ENCODE measurements at regions not wholly inside any gene's neighbourhood (a gene's known extent, or its start where the extent isn't known, plus 50 kb on each side); places are given as distances from the start of the nearest gene placed in this dataset.
A peak's percentile ranks its signal among the peaks of the same experiment; 100 is the strongest.
"Not testable (repeated sequence)": the region's sequence is repeated elsewhere in the genome, so short reads cannot be mapped to it uniquely, and the experiment has no call there.

DNA sequence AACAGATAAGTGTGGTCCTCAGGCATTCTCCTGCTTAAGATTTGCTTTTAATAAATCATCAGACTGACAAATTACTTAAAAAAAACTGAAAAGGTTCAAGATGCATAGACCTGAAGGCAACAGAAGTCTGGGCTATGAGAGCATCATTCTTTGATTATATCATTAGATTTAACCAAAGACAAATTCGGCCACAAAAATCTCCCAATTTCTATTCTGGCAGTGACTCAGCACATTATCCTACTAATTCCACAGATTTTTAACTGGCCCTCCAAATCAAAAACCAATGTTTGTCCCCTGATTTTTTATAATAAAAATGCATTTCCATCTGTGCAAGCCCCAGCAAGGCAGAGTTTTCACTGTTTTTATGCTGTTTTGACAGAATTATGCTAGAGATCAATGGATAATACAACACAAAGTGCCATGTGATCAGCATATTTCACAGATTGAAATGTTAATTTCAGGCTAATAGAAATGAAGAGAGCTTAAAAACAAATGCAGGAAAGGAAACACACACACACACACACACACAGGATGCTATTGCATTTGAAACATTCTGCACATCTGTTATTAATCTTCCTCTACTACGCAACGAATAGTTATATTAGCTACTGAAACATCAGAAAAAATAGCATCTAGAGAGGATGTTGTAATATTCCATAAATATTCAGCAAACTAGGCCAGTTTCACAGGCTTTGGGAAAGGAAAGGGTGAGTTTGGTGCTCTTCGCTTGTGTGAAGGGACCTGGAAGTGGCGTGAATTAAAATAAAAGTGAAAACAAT is 177.6 kb upstream of the ST8SIA4 start:
- TF ChIP-seq JUND (IDR thresholded peaks at IDR 0.05; ENCODE audit: low read depth), result no peak
- in situ Hi-C loops (cut with HindIII; ENCODE audit: low pct_unique_long_range_greater_than_20kb, low sequenced_read_pairs), result no loop called here
- no peak for DNase-seq (ENCODE audit: low read depth in 1 of 2, low spot score in 1 of 2)

DNA sequence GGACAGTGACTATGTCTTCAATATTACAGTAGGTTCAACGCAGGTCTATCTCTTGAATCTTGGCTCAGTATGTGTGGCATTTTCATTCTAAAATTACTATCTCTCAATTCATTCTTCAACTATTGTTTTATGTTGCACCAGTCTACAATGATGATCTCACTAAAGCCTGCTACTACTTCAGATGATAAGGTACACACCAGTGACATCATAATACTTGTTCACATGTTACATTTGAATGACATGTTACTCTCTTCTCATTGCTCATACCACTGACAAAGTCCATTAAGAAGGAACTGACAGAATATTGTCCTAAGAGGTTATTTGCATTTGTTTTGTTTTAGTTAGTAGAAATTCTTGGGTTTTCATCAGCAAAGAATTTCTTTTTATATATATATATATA is 165.2 kb upstream of the ST8SIA4 start:
- TF ChIP-seq JUND (IDR thresholded peaks at IDR 0.05; ENCODE audit: low read depth), result no peak
- DNase-seq (ENCODE audit: low read depth in 1 of 2, low spot score in 1 of 2), result no peak
- in situ Hi-C loops (cut with HindIII; ENCODE audit: low pct_unique_long_range_greater_than_20kb, low sequenced_read_pairs), result no loop called here

GRCh38 chr5:101067429-101067828 is 164.3 kb upstream of the ST8SIA4 start:
- in situ Hi-C loops (cut with HindIII; ENCODE audit: low pct_unique_long_range_greater_than_20kb, low sequenced_read_pairs), result no loop called here

DNA sequence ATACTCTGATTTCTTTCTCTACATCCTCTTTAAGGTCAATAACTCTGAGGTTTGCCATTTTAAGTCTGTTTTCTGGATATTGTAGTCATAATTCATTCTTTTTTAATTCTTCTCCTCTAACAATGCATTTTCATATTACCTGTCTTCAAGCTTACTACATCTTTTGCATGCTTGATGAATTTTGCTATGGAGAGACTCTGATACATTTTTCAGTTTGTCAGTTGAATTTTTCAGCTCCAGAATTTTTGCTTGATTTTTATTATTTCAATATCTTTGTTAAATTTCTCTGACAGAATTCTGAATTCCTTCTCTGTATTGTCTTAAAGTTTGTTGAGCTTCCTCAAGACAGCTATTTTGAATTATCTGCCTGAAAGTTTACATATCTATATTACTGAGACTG is 159.8 kb upstream of the ST8SIA4 start:
- no peak for TF ChIP-seq JUND (IDR thresholded peaks at IDR 0.05; ENCODE audit: low read depth)
- in situ Hi-C loops (cut with HindIII; ENCODE audit: low pct_unique_long_range_greater_than_20kb, low sequenced_read_pairs), result no loop called here
- no peak for DNase-seq (ENCODE audit: low read depth in 1 of 2, low spot score in 1 of 2)

More at GRCh38 chr5:101067429-101067828, 164.3 kb upstream of the ST8SIA4 start:
- TF ChIP-seq JUND (IDR thresholded peaks at IDR 0.05; ENCODE audit: low read depth), result no peak
- no peak for DNase-seq (ENCODE audit: low read depth in 1 of 2, low spot score in 1 of 2)

GRCh38 chr5:101047181-101047580 is 144.1 kb upstream of the ST8SIA4 start:
- no peak for DNase-seq (ENCODE audit: low read depth in 1 of 2, low spot score in 1 of 2)
- in situ Hi-C loops (cut with HindIII; ENCODE audit: low pct_unique_long_range_greater_than_20kb, low sequenced_read_pairs), result no loop called here

GRCh38 chr5:101045689-101046088 is 142.6 kb upstream of the ST8SIA4 start:
- peak in 1 of 2 experiments; percentile 13 for DNase-seq (ENCODE audit: low read depth in 1 of 2, low spot score in 1 of 2)
- TF ChIP-seq JUND (IDR thresholded peaks at IDR 0.05; ENCODE audit: low read depth), result no peak
- in situ Hi-C loops (cut with HindIII; ENCODE audit: low pct_unique_long_range_greater_than_20kb, low sequenced_read_pairs), result no loop called here

More at GRCh38 chr5:101047181-101047580, 144.1 kb upstream of the ST8SIA4 start:
- no peak for TF ChIP-seq JUND (IDR thresholded peaks at IDR 0.05; ENCODE audit: low read depth)

DNA sequence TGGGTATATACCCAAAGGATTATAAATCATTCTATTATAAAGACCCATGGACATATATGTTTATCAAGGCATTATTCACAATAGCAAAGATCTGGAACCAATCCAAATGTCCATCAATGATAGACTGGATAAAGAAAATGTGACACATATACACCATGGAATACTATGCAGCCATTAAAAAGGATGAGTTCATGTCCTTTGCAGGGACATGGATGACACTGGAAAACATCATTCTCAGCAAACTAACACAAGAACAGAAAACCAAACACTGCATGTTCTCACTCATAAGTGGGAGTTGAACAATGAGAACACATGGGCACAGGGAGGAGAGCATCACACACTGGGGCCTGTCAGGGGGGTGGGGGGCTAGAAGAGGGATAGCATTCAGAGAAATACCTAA is 136.9 kb upstream of the ST8SIA4 start:
- DNase-seq (ENCODE audit: low read depth in 1 of 2, low spot score in 1 of 2); in situ Hi-C loops (cut with HindIII; ENCODE audit: low pct_unique_long_range_greater_than_20kb, low sequenced_read_pairs): not testable (repeated sequence)

DNA sequence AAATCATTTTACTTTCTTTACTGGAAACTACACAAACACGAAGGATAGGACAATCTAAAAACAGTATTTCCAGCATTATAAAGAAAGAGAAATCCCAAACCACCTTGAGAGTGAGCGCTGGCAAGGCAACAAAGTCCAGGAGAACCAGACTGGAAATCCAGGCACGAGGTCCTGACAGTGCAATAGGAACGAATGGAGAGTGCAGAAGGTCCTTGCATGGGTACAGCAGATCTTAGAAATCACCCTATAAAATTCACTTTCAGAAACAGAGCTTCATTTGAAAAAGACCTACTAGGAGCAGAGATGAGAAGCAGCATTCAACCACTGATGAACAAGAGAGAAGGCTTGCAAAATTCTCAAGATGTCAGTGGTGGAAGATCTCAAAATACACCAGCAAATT is 133.7 kb upstream of the ST8SIA4 start:
- DNase-seq (ENCODE audit: low read depth in 1 of 2, low spot score in 1 of 2), result no peak
- TF ChIP-seq JUND (IDR thresholded peaks at IDR 0.05; ENCODE audit: low read depth), result no peak
- in situ Hi-C loops (cut with HindIII; ENCODE audit: low pct_unique_long_range_greater_than_20kb, low sequenced_read_pairs), result no loop called here

- DNase-seq (ENCODE audit: low read depth in 1 of 2, low spot score in 1 of 2), result no peak
- TF ChIP-seq JUND (IDR thresholded peaks at IDR 0.05; ENCODE audit: low read depth), result no peak
- in situ Hi-C loops (cut with HindIII; ENCODE audit: low pct_unique_long_range_greater_than_20kb, low sequenced_read_pairs), result no loop called here
Observed at GRCh38 chr5:101035425-101035824, 132.3 kb upstream of the ST8SIA4 start.

GRCh38 chr5:101024299-101024698 is 121.2 kb upstream of the ST8SIA4 start:
- DNase-seq (ENCODE audit: low read depth in 1 of 2, low spot score in 1 of 2), result no peak
- no peak for TF ChIP-seq JUND (IDR thresholded peaks at IDR 0.05; ENCODE audit: low read depth)
- in situ Hi-C loops (cut with HindIII; ENCODE audit: low pct_unique_long_range_greater_than_20kb, low sequenced_read_pairs), result no loop called here

- in situ Hi-C loops (cut with HindIII; ENCODE audit: low pct_unique_long_range_greater_than_20kb, low sequenced_read_pairs), result no loop called here
- no peak for DNase-seq (ENCODE audit: low read depth in 1 of 2, low spot score in 1 of 2)
- no peak for TF ChIP-seq JUND (IDR thresholded peaks at IDR 0.05; ENCODE audit: low read depth)
Observed at GRCh38 chr5:101018299-101018698, 115.2 kb upstream of the ST8SIA4 start.

DNA sequence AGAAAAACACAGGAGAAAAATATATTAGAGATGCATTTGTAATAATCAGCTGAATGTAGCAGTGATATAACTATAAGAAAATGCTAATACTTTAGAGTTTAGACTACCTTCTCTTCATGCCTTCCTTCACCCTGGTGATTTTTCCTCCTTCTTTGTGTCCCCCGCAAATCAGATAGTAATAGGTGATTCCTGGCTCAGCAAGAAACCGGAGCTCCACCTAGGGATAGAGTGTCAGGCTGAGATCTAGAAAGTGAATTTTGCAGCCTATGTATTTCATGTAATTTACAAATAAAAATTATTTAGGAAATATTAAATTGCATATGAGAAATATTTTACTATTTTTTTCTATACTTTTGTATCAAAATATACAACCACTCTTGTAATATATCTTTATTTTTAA is 109.8 kb upstream of the ST8SIA4 start:
- in situ Hi-C loops (cut with HindIII; ENCODE audit: low pct_unique_long_range_greater_than_20kb, low sequenced_read_pairs), result no loop called here
- no peak for DNase-seq (ENCODE audit: low read depth in 1 of 2, low spot score in 1 of 2)

DNA sequence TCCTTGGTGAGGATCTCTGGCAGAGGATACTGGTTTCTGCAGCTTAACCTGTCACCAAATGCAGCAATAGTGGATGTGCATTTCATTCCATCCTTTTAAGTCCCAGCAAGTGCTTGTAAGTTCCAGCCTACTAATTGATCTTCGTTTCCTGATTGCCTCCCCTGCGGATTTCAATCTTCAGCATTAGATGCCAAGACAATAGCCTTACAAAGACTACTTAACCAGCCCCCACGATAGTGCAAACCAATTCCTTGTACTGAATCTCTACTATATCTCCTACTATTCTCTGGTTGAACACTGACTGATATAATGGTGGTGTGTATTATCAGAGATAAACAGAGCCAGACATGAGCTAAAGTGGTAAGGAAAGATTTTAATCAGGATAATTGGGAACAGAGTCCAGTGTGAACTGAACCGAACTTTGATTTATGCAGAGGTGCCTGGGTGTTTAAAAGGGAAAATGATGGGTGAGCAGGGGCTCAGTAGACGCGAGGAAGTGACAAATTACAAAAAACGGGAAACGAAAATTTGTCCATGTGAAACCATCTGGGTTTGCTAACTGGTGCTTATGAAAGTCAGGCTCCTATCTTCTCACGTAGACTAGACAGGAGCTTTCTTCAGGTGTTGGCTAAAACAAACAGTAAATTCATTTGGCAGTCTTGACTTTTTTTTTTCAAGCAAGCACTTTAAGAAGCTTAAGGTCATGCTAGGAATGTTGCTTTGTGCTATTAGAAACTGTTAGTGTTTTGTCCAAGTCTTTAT is 106.9 kb upstream of the ST8SIA4 start:
- TF ChIP-seq JUND (IDR thresholded peaks at IDR 0.05; ENCODE audit: low read depth), result no peak
- in situ Hi-C loops (cut with HindIII; ENCODE audit: low pct_unique_long_range_greater_than_20kb, low sequenced_read_pairs), result no loop called here
- DNase-seq (ENCODE audit: low read depth in 1 of 2, low spot score in 1 of 2), result peak in 1 of 2 experiments; percentile 4

More for the DNA sequence above, 109.8 kb upstream of the ST8SIA4 start:
- TF ChIP-seq JUND (IDR thresholded peaks at IDR 0.05; ENCODE audit: low read depth), result no peak
